Epithelial cell of esophagus (primary cell): ENCODE measurements at regions not wholly inside any gene's neighbourhood (a gene's known extent, or its start where the extent isn't known, plus 50 kb on each side); places are given as distances from the start of the nearest gene placed in this dataset.
A peak's percentile ranks its signal among the peaks of the same experiment; 100 is the strongest.

Source experiments
- DNase-seq: peaks from one replicate; pipeline ENCODE4 v3.0.0; 2010; ENCODE audit warnings: low read depth
- H3K4me3 ChIP-seq: 2 replicates; pipeline ENCODE4 v1.5.1; 2011; ENCODE audit warnings: mild to moderate bottlenecking, low read length, control low read depth
- TF ChIP-seq, protein P1 (sequence below): IDR thresholded peaks from 2 replicates; pipeline ENCODE4 v1.5.1; 2011; ENCODE audit warnings: low read depth, mild to moderate bottlenecking, low read length, control low read depth, inconsistent platforms; ENCODE audit not compliant: insufficient read depth; ENCODE audit errors: missing control alignments

DNA sequence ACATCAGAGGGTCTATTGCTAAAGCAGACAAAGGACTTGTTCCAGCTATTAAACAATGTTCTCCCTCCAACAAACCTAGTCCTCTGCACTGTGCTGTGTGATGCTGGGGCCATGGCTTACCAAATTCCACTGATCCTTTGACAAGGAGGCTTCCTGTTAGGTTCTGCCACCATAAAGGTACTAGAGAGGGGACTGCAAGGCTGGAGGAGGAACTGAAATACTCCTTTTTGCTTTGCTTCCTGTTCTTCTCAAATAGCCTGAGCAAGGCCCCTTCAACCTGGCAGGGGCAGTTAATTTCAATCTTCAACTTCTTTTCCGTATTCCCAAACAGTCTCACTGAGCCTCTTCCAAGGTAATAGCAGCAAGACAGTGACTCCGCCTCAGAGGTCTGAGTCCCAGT, 286.4 kb upstream of the IRAK1BP1 start:
- H3K4me3 ChIP-seq: no peak overlapping the region
- DNase-seq: no peak
- TF ChIP-seq, protein P1, sequence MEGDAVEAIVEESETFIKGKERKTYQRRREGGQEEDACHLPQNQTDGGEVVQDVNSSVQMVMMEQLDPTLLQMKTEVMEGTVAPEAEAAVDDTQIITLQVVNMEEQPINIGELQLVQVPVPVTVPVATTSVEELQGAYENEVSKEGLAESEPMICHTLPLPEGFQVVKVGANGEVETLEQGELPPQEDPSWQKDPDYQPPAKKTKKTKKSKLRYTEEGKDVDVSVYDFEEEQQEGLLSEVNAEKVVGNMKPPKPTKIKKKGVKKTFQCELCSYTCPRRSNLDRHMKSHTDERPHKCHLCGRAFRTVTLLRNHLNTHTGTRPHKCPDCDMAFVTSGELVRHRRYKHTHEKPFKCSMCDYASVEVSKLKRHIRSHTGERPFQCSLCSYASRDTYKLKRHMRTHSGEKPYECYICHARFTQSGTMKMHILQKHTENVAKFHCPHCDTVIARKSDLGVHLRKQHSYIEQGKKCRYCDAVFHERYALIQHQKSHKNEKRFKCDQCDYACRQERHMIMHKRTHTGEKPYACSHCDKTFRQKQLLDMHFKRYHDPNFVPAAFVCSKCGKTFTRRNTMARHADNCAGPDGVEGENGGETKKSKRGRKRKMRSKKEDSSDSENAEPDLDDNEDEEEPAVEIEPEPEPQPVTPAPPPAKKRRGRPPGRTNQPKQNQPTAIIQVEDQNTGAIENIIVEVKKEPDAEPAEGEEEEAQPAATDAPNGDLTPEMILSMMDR: no peak

DNA sequence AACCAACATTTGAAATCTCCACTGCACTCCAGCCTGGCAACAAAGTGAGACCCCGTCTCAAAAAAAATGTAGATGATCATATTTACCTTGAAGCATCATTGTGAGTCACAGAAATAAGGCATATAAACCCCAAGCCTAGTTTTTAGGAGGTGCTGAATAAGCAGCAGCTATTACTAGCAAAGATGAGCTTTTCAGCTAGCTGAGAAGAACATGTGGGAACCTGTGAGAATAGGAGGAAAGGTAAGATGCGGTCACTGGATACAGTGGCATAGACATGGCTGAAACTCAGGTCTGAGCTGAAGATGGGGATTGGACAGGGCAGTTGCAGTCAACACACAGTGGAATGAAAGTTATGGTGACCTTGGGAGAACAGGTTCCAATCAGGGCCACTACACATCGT, 284.3 kb upstream of the IRAK1BP1 start:
- H3K4me3 ChIP-seq: no peak overlapping the region
- DNase-seq: peak; percentile 14
- TF ChIP-seq, protein P1: no peak

DNA sequence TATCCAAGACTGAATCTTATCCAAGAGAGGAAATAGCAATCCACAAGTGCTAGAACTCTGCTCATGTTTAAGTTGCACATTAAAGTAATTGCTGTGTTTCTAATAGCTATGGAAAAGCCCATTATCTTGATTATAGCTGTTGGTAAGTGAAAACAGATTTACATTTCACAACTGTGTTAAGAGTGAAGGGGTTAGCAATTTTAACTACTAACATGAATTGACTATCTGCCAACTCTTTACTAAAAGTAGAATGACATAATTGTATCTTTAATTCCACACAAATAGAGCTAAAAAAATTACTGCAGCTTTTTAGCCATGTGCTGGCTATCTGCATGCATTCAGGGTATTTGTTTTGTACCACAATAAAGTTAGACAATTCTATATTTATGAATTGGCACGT, 277.9 kb upstream of the IRAK1BP1 start:
- no peak for DNase-seq
- H3K4me3 ChIP-seq: no peak overlapping the region
- TF ChIP-seq, protein P1: no peak

DNA sequence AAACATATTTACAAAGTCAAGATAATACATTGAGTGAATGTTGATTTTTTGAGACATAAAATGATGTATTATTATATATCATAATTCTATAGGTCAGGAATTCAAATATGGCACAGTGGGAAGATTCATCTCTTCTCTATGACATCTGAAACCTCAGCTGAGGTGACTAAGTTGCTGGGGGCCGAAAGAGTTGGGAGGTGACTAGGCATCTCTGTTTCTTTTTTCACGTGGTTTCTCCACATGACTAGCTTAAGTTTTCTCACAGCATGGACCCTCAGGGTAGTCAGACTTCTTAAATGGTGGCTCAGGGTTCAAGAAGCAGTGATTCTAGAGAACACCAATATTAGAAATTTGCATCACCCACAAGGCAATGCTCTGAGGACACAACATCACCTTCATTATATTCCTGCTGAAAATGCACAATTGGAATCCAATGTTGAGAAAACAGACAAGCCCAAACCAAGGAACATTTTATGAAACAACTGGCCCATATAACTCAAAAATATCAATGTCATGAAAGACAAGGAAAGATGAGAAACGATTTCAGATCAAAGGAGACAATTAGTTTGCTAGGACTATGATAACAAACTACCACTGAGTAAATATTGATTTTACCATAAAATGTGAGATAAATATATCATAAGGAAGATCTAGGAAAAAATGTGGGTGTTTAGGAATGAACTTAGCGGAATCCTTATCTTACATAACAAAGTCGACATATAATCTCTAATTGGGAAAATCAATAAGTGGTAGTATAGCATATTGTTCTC, 273.3 kb upstream of the IRAK1BP1 start:
- TF ChIP-seq, protein P1: no peak
- H3K4me3 ChIP-seq: no peak overlapping the region
- peak; percentile 58 for DNase-seq

DNA sequence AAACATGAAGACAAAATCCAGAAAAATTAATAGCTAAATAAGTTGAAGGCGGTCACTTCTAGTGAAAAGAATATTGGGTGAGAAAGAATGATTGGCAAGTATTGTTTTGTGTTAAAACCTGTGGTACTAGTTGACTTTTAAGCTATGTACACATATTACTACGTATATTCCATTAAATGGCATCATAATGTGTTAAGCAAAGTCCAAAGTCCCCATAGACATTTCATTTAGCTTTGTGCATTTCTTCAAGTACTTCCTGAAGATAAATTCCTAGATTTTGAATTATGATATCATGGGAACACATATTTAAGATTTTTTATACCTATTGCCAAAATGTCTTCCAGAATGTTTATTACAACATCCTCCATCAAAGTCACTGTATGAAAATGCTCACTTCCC, 272.7 kb upstream of the IRAK1BP1 start:
- H3K4me3 ChIP-seq: no peak overlapping the region
- TF ChIP-seq, protein P1: no peak
- DNase-seq: no peak

DNA sequence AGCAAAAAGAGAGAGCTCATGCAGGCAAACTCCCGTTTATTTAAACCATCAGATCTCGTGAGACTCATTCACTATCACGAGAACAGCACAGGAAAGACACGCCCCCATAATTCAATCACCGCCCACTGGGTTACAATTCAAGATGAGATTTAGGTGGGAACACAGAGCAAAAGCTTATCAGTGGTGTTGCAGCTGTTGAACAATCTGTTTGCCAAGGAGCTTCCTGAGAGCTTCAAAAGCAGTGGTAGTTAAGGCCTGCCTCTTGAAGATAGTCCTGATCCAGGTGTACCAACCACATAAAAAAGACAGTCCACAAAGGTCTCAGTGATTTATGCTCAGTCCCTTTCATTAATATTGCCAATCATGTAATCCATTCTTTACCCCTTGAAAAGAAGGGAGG, 269.4 kb upstream of the IRAK1BP1 start:
- TF ChIP-seq, protein P1: no peak
- H3K4me3 ChIP-seq: no peak overlapping the region
- DNase-seq: no peak

DNA sequence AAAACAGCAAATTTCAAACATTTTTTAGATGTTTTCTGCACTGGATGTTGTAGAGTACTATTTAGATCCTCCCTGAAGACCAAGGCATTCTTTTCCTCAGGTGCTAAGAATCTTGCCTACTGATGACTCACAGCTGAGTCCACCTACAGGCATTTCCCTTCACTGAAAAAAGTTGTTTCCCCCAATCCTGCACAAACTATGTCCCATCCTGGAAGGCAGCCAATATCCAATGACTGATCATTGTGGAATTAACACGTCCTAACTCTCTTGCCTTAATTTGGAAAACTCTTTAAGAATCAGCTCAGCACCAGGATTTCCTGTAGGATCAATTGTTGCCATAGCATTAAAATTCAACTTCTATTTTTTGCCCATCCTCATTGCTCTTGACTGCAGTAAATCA, 268.4 kb upstream of the IRAK1BP1 start:
- H3K4me3 ChIP-seq: no peak overlapping the region
- peak; percentile 99 for DNase-seq
- TF ChIP-seq, protein P1: no peak
